ENCODE measurements at regions not wholly inside any gene's neighbourhood (a gene's known extent, or its start where the extent isn't known, plus 50 kb on each side); places are given as distances from the start of the nearest gene placed in this dataset.

DNA sequence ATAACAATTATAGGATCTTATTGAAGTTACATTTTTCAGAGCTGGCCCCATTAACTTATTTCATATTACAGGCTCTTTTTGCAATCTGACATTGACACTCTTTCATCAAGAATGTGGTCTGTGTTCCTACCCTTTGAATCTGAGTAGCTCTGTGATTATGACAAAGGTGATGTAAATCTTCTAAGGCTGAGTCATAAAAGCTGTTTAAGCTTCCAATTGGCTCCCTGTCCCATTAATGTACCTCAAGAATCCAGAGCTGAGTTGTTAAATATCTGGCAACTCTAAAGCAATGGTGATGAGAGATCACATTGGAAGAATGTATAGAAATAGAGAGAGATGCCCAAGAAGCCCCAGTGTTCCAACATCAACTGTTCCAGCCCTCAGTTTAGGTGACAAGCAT is 178.5 kb upstream of the DEPDC1 start:
- Mint-ChIP-seq H3K9me3 (no peaks in the 10 kb centered on the region), H3K4me1 (no peaks in the 10 kb centered on the region), H3K4me3 (no peak overlapping the region), H3K36me3 (ENCODE audit: low read depth) (no peaks in the 10 kb centered on the region), H3K27ac (no peak overlapping the region), H3K27me3 (ENCODE audit: low read depth) (no peaks in the 10 kb centered on the region)
- no peak for TF ChIP-seq CTCF (IDR thresholded peaks at IDR 0.05; ENCODE audit: unreplicated experiment in 3 of 3)

DNA sequence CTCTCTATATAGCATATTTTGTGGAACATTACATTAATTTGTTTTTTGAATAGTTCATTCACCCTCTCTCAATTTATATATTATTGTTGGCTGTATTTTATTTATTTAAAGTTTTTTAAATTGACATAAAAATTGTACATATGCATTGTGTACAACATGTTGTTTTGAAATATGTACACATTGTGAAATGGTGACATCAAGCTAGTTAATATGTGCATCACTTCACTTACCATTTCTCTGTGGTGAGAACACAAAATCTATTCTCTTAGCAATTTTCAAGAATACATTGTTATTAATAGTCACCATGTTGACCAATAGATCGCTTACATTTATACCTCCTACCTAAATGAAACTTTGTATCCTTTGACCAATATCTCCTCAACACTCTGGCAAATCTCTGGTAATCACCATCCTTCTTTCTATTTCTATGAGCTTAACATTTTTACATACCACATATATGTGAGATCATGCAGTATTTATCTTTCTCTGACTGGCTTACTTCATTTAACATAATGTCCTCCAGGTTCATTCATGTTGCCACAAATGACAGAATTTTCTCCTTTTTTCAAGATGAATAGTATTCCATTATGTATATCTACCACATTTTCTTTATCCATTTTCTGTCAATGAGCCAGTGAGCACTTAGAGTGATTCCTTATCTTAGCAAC is 180.9 kb upstream of the DEPDC1 start:
- Mint-ChIP-seq H3K4me1 (no peaks in the 10 kb centered on the region), H3K9me3 (no peaks in the 10 kb centered on the region), H3K27ac (no peak overlapping the region), H3K36me3 (ENCODE audit: low read depth) (no peaks in the 10 kb centered on the region), H3K27me3 (ENCODE audit: low read depth) (peaks cover 1% of the 10 kb centered on the region), H3K4me3 (no peak overlapping the region)
- no peak for TF ChIP-seq CTCF (IDR thresholded peaks at IDR 0.05; ENCODE audit: unreplicated experiment in 3 of 3)

DNA sequence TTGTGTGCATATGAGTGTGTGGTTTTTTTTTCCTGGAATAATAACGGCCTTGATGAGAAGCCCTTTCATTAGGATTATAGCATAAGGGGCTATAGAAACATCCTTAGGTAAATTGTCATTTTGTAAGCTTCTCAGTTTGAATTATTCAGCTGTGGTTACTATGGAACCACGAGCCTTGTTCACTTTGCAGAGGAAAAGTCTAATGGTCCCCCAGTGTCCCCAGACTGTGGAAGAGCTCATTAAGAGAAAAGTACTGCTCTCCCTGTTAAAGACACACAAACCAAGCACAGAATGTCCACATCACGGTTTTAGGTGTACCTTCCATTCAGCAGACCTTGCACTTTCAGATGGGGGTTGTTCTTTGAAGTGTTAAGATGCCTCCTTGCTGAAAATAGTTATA is 199.3 kb upstream of the DEPDC1 start:
- no peaks in the 10 kb centered on the region for H3K36me3 Mint-ChIP-seq (ENCODE audit: low read depth)
- H3K4me1 Mint-ChIP-seq, result no peaks in the 10 kb centered on the region
- TF ChIP-seq CTCF (IDR thresholded peaks at IDR 0.05; ENCODE audit: unreplicated experiment in 3 of 3), result no peak
- no peaks in the 10 kb centered on the region for H3K27me3 Mint-ChIP-seq (ENCODE audit: low read depth)
- H3K27ac Mint-ChIP-seq, result no peak overlapping the region
- no peaks in the 10 kb centered on the region for H3K9me3 Mint-ChIP-seq
- no peak overlapping the region for H3K4me3 Mint-ChIP-seq

DNA sequence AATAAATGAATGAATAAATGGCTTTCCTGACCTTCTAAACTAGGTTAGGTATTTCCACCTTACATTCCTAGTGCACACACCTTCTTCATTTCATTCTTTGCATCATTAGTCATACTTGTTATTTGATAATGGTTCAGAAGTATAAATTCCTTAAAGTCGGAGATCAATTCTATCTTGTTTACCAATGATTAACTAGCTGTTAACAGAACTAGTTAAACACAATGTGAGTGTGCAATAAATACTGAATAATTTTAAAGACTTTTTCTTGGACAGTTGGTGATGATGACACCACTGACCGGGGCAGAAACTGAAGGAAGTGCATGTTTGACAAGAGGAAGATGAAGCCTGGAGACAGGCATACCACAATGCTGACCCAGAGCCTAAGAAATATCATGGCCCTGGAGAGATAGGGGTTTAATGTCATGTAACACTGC is 207.1 kb upstream of the DEPDC1 start:
- no peak for TF ChIP-seq CTCF (IDR thresholded peaks at IDR 0.05; ENCODE audit: unreplicated experiment in 3 of 3)
- Mint-ChIP-seq H3K36me3 (ENCODE audit: low read depth) (no peaks in the 10 kb centered on the region), H3K4me1 (no peaks in the 10 kb centered on the region), H3K4me3 (no peak overlapping the region), H3K9me3 (peaks cover under 1% of the 10 kb centered on the region), H3K27ac (no peak overlapping the region), H3K27me3 (ENCODE audit: low read depth) (no peaks in the 10 kb centered on the region)

- Mint-ChIP-seq H3K27me3 (ENCODE audit: low read depth) (no peaks in the 10 kb centered on the region), H3K27ac (no peak overlapping the region), H3K36me3 (ENCODE audit: low read depth) (no peaks in the 10 kb centered on the region), H3K4me3 (no peak overlapping the region), H3K9me3 (peaks cover 7% of the 10 kb centered on the region), H3K4me1 (no peaks in the 10 kb centered on the region)
- TF ChIP-seq CTCF (IDR thresholded peaks at IDR 0.05; ENCODE audit: unreplicated experiment in 3 of 3), result no peak
Measured at GRCh38 chr1:68704800-68705443, 208.0 kb upstream of the DEPDC1 start.

DNA sequence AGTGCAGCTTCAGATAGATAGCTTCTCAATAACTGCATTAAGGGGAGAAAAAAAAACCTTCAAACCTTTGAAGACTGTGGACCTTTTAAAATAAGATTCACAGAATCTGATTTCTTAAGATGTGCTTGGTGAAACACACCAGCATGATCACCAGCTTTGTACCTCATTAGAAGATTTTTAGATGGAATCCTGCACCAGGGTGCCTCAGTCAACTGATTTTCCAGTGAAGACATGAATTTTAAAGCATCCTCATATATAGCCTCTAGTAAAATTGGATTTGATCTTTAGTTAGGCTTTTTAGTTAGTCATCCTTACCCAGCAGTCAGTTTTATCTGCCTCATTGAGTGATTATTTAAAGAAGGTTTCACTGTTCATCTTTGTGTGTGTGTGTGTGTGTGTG is 208.6 kb upstream of the DEPDC1 start:
- Mint-ChIP-seq H3K27ac (peak overlapping the region in 1 of 3 experiments; percentile 4), H3K4me3 (no peak overlapping the region), H3K9me3 (peaks cover 10% of the 10 kb centered on the region), H3K4me1 (no peaks in the 10 kb centered on the region), H3K36me3 (ENCODE audit: low read depth) (no peaks in the 10 kb centered on the region), H3K27me3 (ENCODE audit: low read depth) (no peaks in the 10 kb centered on the region)
- no peak for TF ChIP-seq CTCF (IDR thresholded peaks at IDR 0.05; ENCODE audit: unreplicated experiment in 3 of 3)

Measured in nephron (organoid).